OCI-LY3 (cell line): ENCODE measurements at regions not wholly inside any gene's neighbourhood (a gene's known extent, or its start where the extent isn't known, plus 50 kb on each side); places are given as distances from the start of the nearest gene placed in this dataset.

Experiments used
- CTCF ChIP-seq: fragments of 200-600, 300-600 bp; sonication (generic); IDR thresholded peaks from 2 replicates; pipeline ENCODE4 v1.5.1; 2014; ENCODE audit warnings: antibody characterized with exemption, low read length, low read depth
- EZH2phosphoT487 ChIP-seq: fragments of 200-600 bp; shearing (Covaris generic); IDR thresholded peaks from 2 replicates; pipeline ENCODE4 v1.6.1; 2018; ENCODE audit warnings: antibody characterized with exemption, mixed run types, low read depth

- TF ChIP-seq CTCF: no peak
- no peak for TF ChIP-seq EZH2phosphoT487
Measured at GRCh38 chr5:74294231-74294705, 346.3 kb downstream of the ENC1 start.
